BE2C (cell line): ENCODE measurements at regions not wholly inside any gene's neighbourhood (a gene's known extent, or its start where the extent isn't known, plus 50 kb on each side); places are given as distances from the start of the nearest gene placed in this dataset.

ENCODE experiments used
- DNase-seq: peaks from one replicate; pipeline ENCODE4 v3.0.0-alpha.2; 2020
- H3K27me3 ChIP-seq: fragments of 250-450 bp; sonication (Bioruptor Pico); 2 replicates; pipeline ENCODE4 v1.5.1; 2020; ENCODE audit warnings: mild to moderate bottlenecking
- H3K36me3 ChIP-seq: fragments of 250-450 bp; sonication (Bioruptor Pico); 2 replicates; pipeline ENCODE4 v1.5.1; 2020; ENCODE audit warnings: mild to moderate bottlenecking
- H3K4me1 ChIP-seq: fragments of 250-450 bp; sonication (Bioruptor Pico); 2 replicates; pipeline ENCODE4 v1.5.1; 2020
- H3K4me3 ChIP-seq: 2 replicates; pipeline ENCODE4 v1.5.1; 2011; ENCODE audit warnings: low read depth, low read length
- H3K9me3 ChIP-seq: fragments of 250-450 bp; sonication (Bioruptor Pico); 2 replicates; pipeline ENCODE4 v1.5.1; 2020
- TF ChIP-seq, protein P1 (sequence below): IDR thresholded peaks from 2 replicates; pipeline ENCODE4 v1.5.1; 2012; ENCODE audit warnings: mild to moderate bottlenecking, low read depth, low read length

GRCh38 chr14:104373855-104374717, 205.5 kb upstream of the C14orf180 start:
- no peaks in the 10 kb centered on the region for H3K27me3 ChIP-seq
- H3K4me1 ChIP-seq, result peaks cover 15% of the 10 kb centered on the region
- TF ChIP-seq, protein P1, sequence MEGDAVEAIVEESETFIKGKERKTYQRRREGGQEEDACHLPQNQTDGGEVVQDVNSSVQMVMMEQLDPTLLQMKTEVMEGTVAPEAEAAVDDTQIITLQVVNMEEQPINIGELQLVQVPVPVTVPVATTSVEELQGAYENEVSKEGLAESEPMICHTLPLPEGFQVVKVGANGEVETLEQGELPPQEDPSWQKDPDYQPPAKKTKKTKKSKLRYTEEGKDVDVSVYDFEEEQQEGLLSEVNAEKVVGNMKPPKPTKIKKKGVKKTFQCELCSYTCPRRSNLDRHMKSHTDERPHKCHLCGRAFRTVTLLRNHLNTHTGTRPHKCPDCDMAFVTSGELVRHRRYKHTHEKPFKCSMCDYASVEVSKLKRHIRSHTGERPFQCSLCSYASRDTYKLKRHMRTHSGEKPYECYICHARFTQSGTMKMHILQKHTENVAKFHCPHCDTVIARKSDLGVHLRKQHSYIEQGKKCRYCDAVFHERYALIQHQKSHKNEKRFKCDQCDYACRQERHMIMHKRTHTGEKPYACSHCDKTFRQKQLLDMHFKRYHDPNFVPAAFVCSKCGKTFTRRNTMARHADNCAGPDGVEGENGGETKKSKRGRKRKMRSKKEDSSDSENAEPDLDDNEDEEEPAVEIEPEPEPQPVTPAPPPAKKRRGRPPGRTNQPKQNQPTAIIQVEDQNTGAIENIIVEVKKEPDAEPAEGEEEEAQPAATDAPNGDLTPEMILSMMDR, result no peak
- no peak overlapping the region for H3K4me3 ChIP-seq
- H3K36me3 ChIP-seq, result no peaks in the 10 kb centered on the region
- no peaks in the 10 kb centered on the region for H3K9me3 ChIP-seq
- no peak for DNase-seq

- H3K9me3 ChIP-seq, result no peaks in the 10 kb centered on the region
- no peaks in the 10 kb centered on the region for H3K27me3 ChIP-seq
- H3K4me1 ChIP-seq, result peaks cover 12% of the 10 kb centered on the region; the same call in 1 of the 2 replicates
- no peaks in the 10 kb centered on the region for H3K36me3 ChIP-seq
- DNase-seq, result no peak
- no peak overlapping the region for H3K4me3 ChIP-seq
- TF ChIP-seq, protein P1, result no peak
These were observed 204.9 kb upstream of the C14orf180 start for GRCh38 chr14:104374718-104375080.

DNA sequence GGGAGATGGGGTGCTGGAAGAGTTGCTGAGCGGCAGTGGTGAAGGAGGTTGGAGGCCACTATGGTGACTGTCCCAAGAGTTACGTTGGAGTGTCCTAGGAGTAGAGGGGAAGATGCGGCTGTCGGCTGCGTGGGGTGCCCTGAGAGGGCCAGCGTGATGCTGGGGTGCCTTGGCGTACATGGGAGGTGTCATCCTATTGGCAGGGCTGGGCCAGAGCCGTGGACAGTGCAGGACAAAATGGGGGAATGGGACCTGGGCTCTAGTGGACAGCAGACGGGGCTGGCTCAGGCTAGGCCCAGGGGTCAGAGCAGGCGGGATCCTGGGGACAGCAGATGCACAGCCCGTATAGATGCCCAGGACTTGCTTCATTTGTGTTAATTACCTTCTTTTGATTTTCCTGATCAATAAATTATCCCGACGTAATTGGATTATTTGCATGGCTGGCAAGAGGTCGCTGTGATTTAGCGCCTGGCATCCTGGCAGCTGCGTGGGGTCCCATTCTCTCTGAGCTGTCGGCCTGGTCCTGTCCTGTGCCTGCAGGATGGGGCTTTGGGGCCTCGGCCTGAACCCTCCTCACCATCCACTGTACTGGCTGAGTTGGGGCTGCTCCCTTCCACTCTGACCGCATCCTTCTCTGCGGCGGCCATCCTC, 203.9 kb upstream of the C14orf180 start:
- no peaks in the 10 kb centered on the region for H3K9me3 ChIP-seq
- TF ChIP-seq, protein P1, result no peak

GRCh38 chr14:104376202-104377140, 203.1 kb upstream of the C14orf180 start:
- Histone ChIP-seq H3K9me3 (no peaks in the 10 kb centered on the region), H3K4me3 (no peak overlapping the region), H3K4me1 (0 out of 2 replicates have a peak, but pooled peaks cover 4% of the 10 kb centered on the region), H3K36me3 (no peaks in the 10 kb centered on the region), H3K27me3 (no peaks in the 10 kb centered on the region)
- TF ChIP-seq, protein P1, result no peak
- no peak for DNase-seq

More for the DNA sequence above, 203.9 kb upstream of the C14orf180 start:
- DNase-seq, result no peak
- Histone ChIP-seq H3K4me1 (0 out of 2 replicates have a peak, but pooled peaks cover 4% of the 10 kb centered on the region), H3K36me3 (no peaks in the 10 kb centered on the region), H3K27me3 (no peaks in the 10 kb centered on the region), H3K4me3 (no peak overlapping the region)

DNA sequence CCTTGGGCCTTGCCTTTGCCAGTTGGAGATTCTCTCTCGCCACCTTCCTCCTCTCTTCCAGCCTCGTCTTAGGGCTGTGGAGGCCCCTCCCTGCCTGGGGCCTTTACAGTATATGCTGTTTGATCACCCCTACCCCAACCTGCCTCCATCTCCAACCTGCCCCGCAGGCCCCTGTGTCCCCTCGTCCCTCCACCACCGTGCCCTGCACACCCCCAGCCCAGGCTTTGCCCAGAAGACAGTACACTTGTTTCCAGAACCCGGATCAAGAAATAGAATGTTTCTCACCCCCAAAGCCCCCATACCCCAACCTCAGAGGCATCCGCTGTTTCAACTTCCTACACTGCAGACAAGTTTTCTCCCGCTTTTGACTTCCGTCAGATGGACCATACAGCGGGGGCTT, 202.3 kb upstream of the C14orf180 start:
- DNase-seq, result no peak
- Histone ChIP-seq H3K36me3 (no peaks in the 10 kb centered on the region), H3K27me3 (no peaks in the 10 kb centered on the region), H3K4me1 (0 out of 2 replicates have a peak, but pooled peaks cover 4% of the 10 kb centered on the region), H3K9me3 (no peaks in the 10 kb centered on the region), H3K4me3 (no peak overlapping the region)
- TF ChIP-seq, protein P1, result no peak
